Tibial nerve (tissue), 3 donors: ENCODE measurements at regions not wholly inside any gene's neighbourhood (a gene's known extent, or its start where the extent isn't known, plus 50 kb on each side); places are given as distances from the start of the nearest gene placed in this dataset.

ENCODE experiments used
- CTCF ChIP-seq, 5 experiments: fragments of 200-600 bp in 3 of 5; fragments of 450-650 bp in 2 of 5; sonication (generic) in 3 of 5; IDR thresholded peaks; one replicate each; pipeline ENCODE4 v1.5.1; 2016 to 2019; ENCODE audit warnings: antibody characterized with exemption in 5 of 5, mild to moderate bottlenecking in 3 of 5, moderate library complexity in 2 of 5
- POLR2A ChIP-seq, 2 donors: fragments of 450-650 bp; IDR thresholded peaks; one replicate each; pipeline ENCODE4 v1.6.1; 2017; ENCODE audit warnings: antibody characterized with exemption in 2 of 2, mild to moderate bottlenecking in 2 of 2, moderate library complexity in 2 of 2

- TF ChIP-seq CTCF (IDR thresholded peaks at IDR 0.05) (no peak), POLR2A (IDR thresholded peaks at IDR 0.05) (no peak)
Observed at GRCh38 chr1:209203533-209203895, 380.0 kb upstream of the CAMK1G start.
